Sigmoid colon (tissue), 6 donors: ENCODE measurements at regions not wholly inside any gene's neighbourhood (a gene's known extent, or its start where the extent isn't known, plus 50 kb on each side); places are given as distances from the start of the nearest gene placed in this dataset.
A peak's percentile ranks its signal among the peaks of the same experiment; 100 is the strongest.

Experiments
- DNase-seq: peaks from one replicate; pipeline ENCODE4 v3.0.0-alpha.2; 2019
- H3K27ac ChIP-seq, 4 donors: fragments of 200-600 bp; sonication (generic); one replicate each; pipeline ENCODE4 v1.5.1; 2016 to 2019; ENCODE audit warnings: mild to moderate bottlenecking in 1 of 4
- H3K27me3 ChIP-seq, 3 donors: fragments of 200-600 bp; sonication (generic); one replicate each; pipeline ENCODE4 v1.5.1; 2019; ENCODE audit warnings: mild to moderate bottlenecking in 1 of 3
- H3K36me3 ChIP-seq, 4 donors: fragments of 200-600 bp; sonication (generic); one replicate each; pipeline ENCODE4 v1.5.1; 2016 to 2019
- H3K4me1 ChIP-seq, 4 donors: fragments of 200-600 bp; sonication (generic); one replicate each; pipeline ENCODE4 v1.5.1; 2017 to 2019
- H3K4me3 ChIP-seq, 4 donors: fragments of 200-600 bp; sonication (generic); one replicate each; pipeline ENCODE4 v1.5.1; 2017 to 2019; ENCODE audit warnings: mild to moderate bottlenecking in 2 of 4, moderate library complexity in 1 of 4
- H3K9me3 ChIP-seq, 4 donors: fragments of 200-600 bp in 3 of 4; sonication (generic) in 3 of 4; one replicate each; pipeline versions ENCODE4 v1.5.1 to v1.6.1; 2013 to 2019
- CTCF ChIP-seq, 4 experiments: fragments of 450-650 bp in 3 of 4; fragments of 200-600 bp in 1 of 4; IDR thresholded peaks; one replicate each; pipeline ENCODE4 v1.5.1; 2016 to 2019; ENCODE audit warnings: antibody characterized with exemption in 4 of 4, mild to moderate bottlenecking in 3 of 4, moderate library complexity in 2 of 4
- EP300 ChIP-seq, 4 donors: sonication (generic); formaldehyde crosslinking; IDR thresholded peaks; one replicate each; pipeline ENCODE4 v1.6.1; 2017; ENCODE audit warnings: antibody characterized with exemption in 4 of 4
- POLR2A ChIP-seq, 2 donors: fragments of 450-650 bp; IDR thresholded peaks; one replicate each; pipeline ENCODE4 v1.6.1; 2016; ENCODE audit warnings: antibody characterized with exemption in 2 of 2, mild to moderate bottlenecking in 2 of 2, moderate library complexity in 2 of 2
- POLR2AphosphoS5 ChIP-seq, 4 donors: sonication (generic); formaldehyde crosslinking; IDR thresholded peaks; one replicate each; pipeline ENCODE4 v1.6.1; 2017; ENCODE audit warnings: antibody characterized with exemption in 4 of 4
- WGBS, 2 donors: extraction: QIAGEN DNeasy Blood & Tissue Kit; methylation state at CpG; one replicate each; pipeline ENCODE4 v1.1.7; 2013; 5-methylcytosine and 5-hydroxymethylcytosine counted together
- intact Hi-C: fragments of 100-400 bp; cut with DNase I; formaldehyde crosslinking; loops from one replicate; pipeline ENCODE4 v1.15.1; 2023
- donor health status: healthy with polysubstance abuse.
- donor health status: healthy.

GRCh38 chr11:112780351-112781087, 180.7 kb upstream of the NCAM1 start:
- no peaks in the 10 kb centered on the region for H3K36me3 ChIP-seq
- H3K9me3 ChIP-seq, result no peaks in the 10 kb centered on the region
- no peak overlapping the region for H3K27ac ChIP-seq
- H3K4me1 ChIP-seq, result peaks cover 0 to 22% (median 20%) of the 10 kb centered on the region in 4 donors
- WGBS, 2 donors, result 81 to 85% methylated on average over 19 of the region's 19 CpGs
- no peak overlapping the region for H3K4me3 ChIP-seq
- no peaks in the 10 kb centered on the region for H3K27me3 ChIP-seq
- intact Hi-C loops, result loop anchor here (5.0 to 10.0 kb wide), 2 partner anchors 182 to 504 kb away; partner anchors contain the start of gene NCAM1
- TF ChIP-seq EP300 (IDR thresholded peaks at IDR 0.05), result no peak
- no peak for TF ChIP-seq POLR2A (IDR thresholded peaks at IDR 0.05)
- peak; percentile 11 for DNase-seq

DNA sequence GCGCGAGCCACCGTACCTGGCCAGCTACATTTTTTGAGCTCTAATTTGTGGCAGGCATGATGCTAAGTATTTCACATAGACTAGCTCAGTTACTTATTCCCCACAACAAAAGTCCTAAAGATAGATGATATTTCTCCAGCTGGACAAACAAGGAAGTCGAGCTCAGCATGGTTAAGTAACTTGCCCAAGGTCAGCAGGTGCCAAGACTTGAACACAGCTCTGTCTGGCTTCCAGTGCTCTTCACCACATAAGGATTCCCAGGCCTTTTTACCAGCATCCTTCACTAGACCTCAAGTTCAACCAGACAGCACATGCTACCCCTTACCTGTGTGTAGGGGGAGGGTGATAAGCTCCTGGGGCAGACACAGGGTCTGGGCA, 177.3 kb upstream of the NCAM1 start:
- whole genome bisulfite sequencing, 2 donors, result 74 to 83% methylated on average over 4 of the region's 4 CpGs
- intact Hi-C loops, result loop anchor here (5.0 to 10.0 kb wide), 2 partner anchors 178 to 501 kb away; partner anchors contain the start of gene NCAM1
- Histone ChIP-seq H3K36me3 (no peaks in the 10 kb centered on the region), H3K9me3 (no peaks in the 10 kb centered on the region), H3K4me1 (peaks cover 0 to 43% (median 33%) of the 10 kb centered on the region in 4 donors), H3K27me3 (no peaks in the 10 kb centered on the region), H3K27ac (peak overlapping the region; percentile 57 to 80 (median 64)), H3K4me3 (no peak overlapping the region)
- no peak for TF ChIP-seq POLR2A (IDR thresholded peaks at IDR 0.05)
- no peak for TF ChIP-seq CTCF (IDR thresholded peaks at IDR 0.05)
- TF ChIP-seq POLR2AphosphoS5 (IDR thresholded peaks at IDR 0.05), result no peak
- no peak for TF ChIP-seq EP300 (IDR thresholded peaks at IDR 0.05)
- DNase-seq, result no peak

- peak in 1 of 4 donors; percentile 29 for TF ChIP-seq EP300 (IDR thresholded peaks at IDR 0.05)
- TF ChIP-seq POLR2AphosphoS5 (IDR thresholded peaks at IDR 0.05), result peak; percentile 5 to 74 (median 54)
- no peak for TF ChIP-seq POLR2A (IDR thresholded peaks at IDR 0.05)
- DNase-seq, result peak; percentile 88
- no peaks in the 10 kb centered on the region for H3K36me3 ChIP-seq
- H3K4me1 ChIP-seq, result peaks cover 0 to 43% (median 33%) of the 10 kb centered on the region in 4 donors
- H3K9me3 ChIP-seq, result no peaks in the 10 kb centered on the region
- H3K4me3 ChIP-seq, result peak overlapping the region in 2 of 4 donors; percentile 4 to 6
- no peaks in the 10 kb centered on the region for H3K27me3 ChIP-seq
- peak overlapping the region; percentile 57 to 80 (median 64) for H3K27ac ChIP-seq
- WGBS, 2 donors, result 50 to 54% methylated on average over 24 of the region's 24 CpGs
- intact Hi-C loops, result loop anchor here (5.0 to 10.0 kb wide), 2 partner anchors 178 to 500 kb away; partner anchors contain the start of gene NCAM1
Measured at GRCh38 chr11:112784323-112785073, 176.7 kb upstream of the NCAM1 start.

DNA sequence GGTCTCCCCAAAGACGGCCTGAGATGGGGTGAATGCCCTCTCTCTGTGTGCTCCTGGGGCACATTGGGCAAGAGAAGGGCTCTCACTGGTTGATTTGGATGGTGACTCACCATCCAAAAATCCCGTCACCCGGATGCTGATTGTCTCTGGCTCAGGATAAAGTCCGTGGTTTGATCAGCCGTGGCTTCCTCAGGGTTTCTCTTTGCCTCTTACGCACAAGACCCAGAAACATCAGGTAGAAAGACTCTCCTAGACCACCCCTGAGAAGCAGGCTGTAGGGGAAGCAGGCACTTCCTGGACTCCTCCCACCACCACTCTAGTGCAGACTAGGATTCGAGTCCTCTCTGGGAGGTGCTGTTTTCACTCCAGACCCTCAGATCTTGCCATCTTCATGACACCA, 176.1 kb upstream of the NCAM1 start:
- 43 to 61% methylated on average over 7 of the region's 7 CpGs for WGBS, 2 donors
- H3K9me3 ChIP-seq, result no peaks in the 10 kb centered on the region
- TF ChIP-seq POLR2A (IDR thresholded peaks at IDR 0.05) (no peak), EP300 (IDR thresholded peaks at IDR 0.05) (no peak), CTCF (IDR thresholded peaks at IDR 0.05) (no peak), POLR2AphosphoS5 (IDR thresholded peaks at IDR 0.05) (no peak)
- H3K27ac ChIP-seq, result peak overlapping the region; percentile 15 to 80 (median 64)
- peaks cover 0 to 43% (median 33%) of the 10 kb centered on the region in 4 donors for H3K4me1 ChIP-seq
- no peaks in the 10 kb centered on the region for H3K27me3 ChIP-seq
- no peak for DNase-seq
- intact Hi-C loops, result loop anchor here (10.0 kb wide), 1 partner anchor 500 kb away; no protein-coding TSS in a partner anchor
- H3K4me3 ChIP-seq, result peak overlapping the region in 1 of 4 donors; percentile 6
- H3K36me3 ChIP-seq, result no peaks in the 10 kb centered on the region

DNA sequence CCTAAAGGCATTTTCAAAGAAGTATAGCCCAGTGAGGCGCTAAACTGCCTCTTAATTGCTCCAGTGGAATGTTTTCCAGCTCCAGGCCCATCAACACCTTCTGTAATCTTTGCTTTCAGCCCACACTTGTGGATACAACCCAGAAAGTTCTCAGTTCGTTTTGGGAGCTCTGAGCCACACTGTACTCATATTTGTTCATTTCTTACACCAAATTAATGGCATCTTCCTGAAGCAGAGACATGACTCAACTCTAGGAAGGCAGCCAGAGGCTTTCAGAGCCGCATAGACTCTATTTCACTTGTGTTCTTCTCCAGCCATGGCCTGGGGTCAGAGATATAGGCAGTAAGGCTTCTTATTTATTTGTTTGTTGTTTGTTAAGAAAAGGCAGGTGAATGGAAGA, 175.5 kb upstream of the NCAM1 start:
- 50 to 59% methylated on average over 3 of the region's 3 CpGs for WGBS, 2 donors

More for the DNA sequence above, 175.5 kb upstream of the NCAM1 start:
- H3K36me3 ChIP-seq, result no peaks in the 10 kb centered on the region
- H3K4me3 ChIP-seq, result no peak overlapping the region
- DNase-seq, result no peak
- H3K9me3 ChIP-seq, result no peaks in the 10 kb centered on the region
- peak overlapping the region in 3 of 4 donors; percentile 15 to 80 (median 68) for H3K27ac ChIP-seq
- intact Hi-C loops, result loop anchor here (10.0 kb wide), 1 partner anchor 499 kb away; no protein-coding TSS in a partner anchor
- H3K4me1 ChIP-seq, result peaks cover 0 to 43% (median 33%) of the 10 kb centered on the region in 4 donors
- H3K27me3 ChIP-seq, result no peaks in the 10 kb centered on the region
- no peak for TF ChIP-seq CTCF (IDR thresholded peaks at IDR 0.05)
- no peak for TF ChIP-seq POLR2AphosphoS5 (IDR thresholded peaks at IDR 0.05)
- no peak for TF ChIP-seq POLR2A (IDR thresholded peaks at IDR 0.05)
- TF ChIP-seq EP300 (IDR thresholded peaks at IDR 0.05), result no peak
